Hepatocyte (in vitro differentiated cells): ENCODE measurements at regions not wholly inside any gene's neighbourhood (a gene's known extent, or its start where the extent isn't known, plus 50 kb on each side); places are given as distances from the start of the nearest gene placed in this dataset.

Source experiments
- DNase-seq: peaks from one replicate; pipeline ENCODE4 v3.0.0-alpha.2; 2016; ENCODE audit warnings: low spot score
- H2AFZ ChIP-seq: fragments of 200-600 bp; sonication (generic); 2 replicates; pipeline ENCODE4 v1.6.0; 2016; ENCODE audit warnings: antibody characterized with exemption, mild to moderate bottlenecking
- H3K27ac ChIP-seq: fragments of 200-600 bp; sonication (generic); 2 replicates; pipeline ENCODE4 v1.5.1; 2016; ENCODE audit warnings: mild to moderate bottlenecking
- H3K27me3 ChIP-seq: fragments of 200-600 bp; sonication (generic); 2 replicates; pipeline ENCODE4 v1.6.1; 2016
- H3K36me3 ChIP-seq: fragments of 200-600 bp; sonication (generic); replicated peaks from 2 replicates; pipeline ENCODE4 v1.5.1; 2016; ENCODE audit warnings: low read depth; ENCODE audit not compliant: insufficient read depth
- H3K4me1 ChIP-seq: fragments of 200-600 bp; sonication (generic); 2 replicates; pipeline ENCODE4 v1.5.1; 2016; ENCODE audit warnings: mild to moderate bottlenecking, moderate library complexity; ENCODE audit not compliant: insufficient read depth
- H3K4me2 ChIP-seq: fragments of 200-600 bp; sonication (generic); 2 replicates; pipeline ENCODE4 v1.6.0; 2016
- H3K4me3 ChIP-seq: fragments of 200-600 bp; sonication (generic); 2 replicates; pipeline ENCODE4 v1.5.1; 2016; ENCODE audit warnings: mild to moderate bottlenecking
- H3K79me2 ChIP-seq: fragments of 200-600 bp; sonication (generic); 2 replicates; pipeline ENCODE4 v1.6.0; 2017; ENCODE audit warnings: mild to moderate bottlenecking
- H3K9me2 ChIP-seq: fragments of 200-600 bp; sonication (generic); replicated peaks from 2 replicates; pipeline ENCODE4 v1.6.0; 2017; ENCODE audit warnings: mild to moderate bottlenecking; ENCODE audit not compliant: insufficient read depth
- H3K9me3 ChIP-seq: fragments of 200-600 bp; sonication (generic); 2 replicates; pipeline ENCODE4 v1.5.1; 2016; ENCODE audit warnings: low read depth, mild to moderate bottlenecking
- H4K20me1 ChIP-seq: fragments of 200-600 bp; sonication (generic); 2 replicates; pipeline ENCODE4 v1.6.0; 2016; ENCODE audit warnings: mild to moderate bottlenecking; ENCODE audit not compliant: insufficient read depth, poor library complexity, severe bottlenecking
- CTCF ChIP-seq: fragments of 200-600 bp; sonication (generic); IDR thresholded peaks from 2 replicates; pipeline ENCODE4 v1.5.1; 2016; ENCODE audit warnings: antibody characterized with exemption, mild to moderate bottlenecking; ENCODE audit not compliant: poor library complexity
- EZH2 ChIP-seq: fragments of 200-600 bp; sonication (generic); IDR thresholded peaks from 2 replicates; pipeline ENCODE4 v1.6.1; 2016; ENCODE audit warnings: antibody characterized with exemption, mild to moderate bottlenecking, borderline replicate concordance
- EZH2phosphoT487 ChIP-seq: fragments of 200-600 bp; sonication (generic); IDR thresholded peaks from one replicate; pipeline ENCODE4 v1.6.1; 2018; ENCODE audit warnings: antibody characterized with exemption, mild to moderate bottlenecking, low read depth, moderate library complexity; ENCODE audit not compliant: unreplicated experiment, severe bottlenecking
- WGBS: methylation state at CpG from one replicate; pipeline ENCODE4 v1.1.6; 2016; ENCODE audit warnings: low lambda C conversion rate; ENCODE audit errors: missing lambda C conversion rate; 5-methylcytosine and 5-hydroxymethylcytosine counted together

GRCh38 chr1:73042403-73042802 is 760.1 kb upstream of the NEGR1 start:
- Histone ChIP-seq H3K79me2 (no peaks in the 10 kb centered on the region), H3K9me3 (no peaks in the 10 kb centered on the region), H3K9me2 (no peaks in the 10 kb centered on the region), H2AFZ (no peak overlapping the region), H3K4me2 (no peak overlapping the region), H3K27me3 (no peaks in the 10 kb centered on the region), H3K4me3 (no peak overlapping the region), H3K4me1 (no peaks in the 10 kb centered on the region), H3K36me3 (no peaks in the 10 kb centered on the region), H3K27ac (no peak overlapping the region), H4K20me1 (no peaks in the 10 kb centered on the region)
- no peak for DNase-seq
- TF ChIP-seq EZH2phosphoT487 (no peak), CTCF (no peak), EZH2 (no peak)
- WGBS: 97% methylated on average over 1 of the region's 1 CpG

DNA sequence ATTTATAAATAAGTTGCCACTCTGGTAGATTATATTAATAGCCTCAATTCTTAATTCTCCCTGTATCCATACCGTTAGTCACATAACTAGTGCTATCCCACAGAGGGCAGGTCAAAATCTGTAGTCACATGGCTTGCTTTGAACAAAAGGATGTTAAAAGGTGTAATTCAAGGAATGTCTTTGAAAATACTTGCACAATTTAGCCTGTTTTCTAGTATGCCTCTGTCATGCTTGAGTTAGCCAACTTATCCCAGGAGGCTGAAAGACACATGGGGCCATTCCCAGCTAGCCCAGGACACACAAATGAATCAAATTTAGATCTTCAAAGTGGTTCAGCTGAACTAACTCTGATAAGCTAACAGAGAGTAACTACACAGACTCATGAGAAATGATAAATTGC is 758.5 kb upstream of the NEGR1 start:
- no peak overlapping the region for H3K27ac ChIP-seq
- H3K79me2 ChIP-seq: no peaks in the 10 kb centered on the region
- TF ChIP-seq EZH2 (no peak), EZH2phosphoT487 (no peak), CTCF (no peak)
- H3K4me3 ChIP-seq: no peak overlapping the region
- H3K36me3 ChIP-seq: no peaks in the 10 kb centered on the region
- H3K9me3 ChIP-seq: no peaks in the 10 kb centered on the region
- no peaks in the 10 kb centered on the region for H3K27me3 ChIP-seq
- no peaks in the 10 kb centered on the region for H3K4me1 ChIP-seq
- no peak overlapping the region for H3K4me2 ChIP-seq
- WGBS: 89% methylated on average over 1 of the region's 1 CpG
- no peaks in the 10 kb centered on the region for H3K9me2 ChIP-seq
- no peaks in the 10 kb centered on the region for H4K20me1 ChIP-seq
- no peak overlapping the region for H2AFZ ChIP-seq
- no peak for DNase-seq

DNA sequence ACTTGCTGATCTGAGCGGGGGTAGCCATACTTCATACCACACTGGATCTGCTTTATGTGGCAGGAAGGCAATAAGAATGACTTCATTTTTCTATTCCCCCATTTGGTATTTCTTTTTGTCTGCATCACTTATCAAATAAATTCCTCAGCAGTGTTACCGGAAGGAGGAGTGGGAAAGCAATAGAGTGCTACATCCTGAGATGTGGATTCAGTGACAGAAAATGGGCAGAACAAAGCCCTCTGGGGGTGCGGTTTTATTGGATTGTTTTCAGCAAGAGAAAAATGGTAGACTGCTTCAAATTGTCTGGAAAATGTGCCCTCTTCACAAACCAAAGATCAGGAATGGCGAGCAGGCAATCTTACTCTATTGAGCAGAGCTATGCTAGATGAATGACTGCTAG is 751.9 kb upstream of the NEGR1 start:
- TF ChIP-seq EZH2phosphoT487: no peak
- TF ChIP-seq EZH2: no peak
- no peak for TF ChIP-seq CTCF
- H3K27me3 ChIP-seq: no peaks in the 10 kb centered on the region
- DNase-seq: no peak
- no peaks in the 10 kb centered on the region for H3K9me3 ChIP-seq
- H4K20me1 ChIP-seq: no peaks in the 10 kb centered on the region
- 85% methylated on average over 4 of the region's 4 CpGs for WGBS
- H3K4me3 ChIP-seq: no peak overlapping the region
- H3K4me2 ChIP-seq: no peak overlapping the region
- H3K4me1 ChIP-seq: no peaks in the 10 kb centered on the region
- no peak overlapping the region for H2AFZ ChIP-seq
- H3K79me2 ChIP-seq: no peaks in the 10 kb centered on the region
- no peaks in the 10 kb centered on the region for H3K9me2 ChIP-seq
- no peak overlapping the region for H3K27ac ChIP-seq
- no peaks in the 10 kb centered on the region for H3K36me3 ChIP-seq

DNA sequence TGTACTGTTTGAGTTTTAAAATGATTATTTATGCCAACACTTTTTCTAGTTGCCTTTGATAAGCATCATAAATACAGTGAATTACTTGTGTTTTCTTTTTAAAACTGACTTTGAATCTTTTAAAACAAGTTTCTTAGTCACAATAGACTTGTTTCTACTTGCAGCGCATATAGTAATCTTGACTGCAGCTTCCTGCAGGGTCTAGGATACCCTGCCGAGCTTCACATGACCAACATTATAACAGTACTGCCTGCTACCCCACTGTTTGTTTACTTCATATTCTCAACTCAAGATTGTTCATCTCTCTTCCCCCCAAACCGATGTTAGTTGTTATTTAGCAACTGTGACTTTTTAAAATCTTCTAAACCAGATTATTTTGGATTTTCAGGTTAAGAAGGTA is 751.3 kb upstream of the NEGR1 start:
- Histone ChIP-seq H3K36me3 (no peaks in the 10 kb centered on the region), H3K4me2 (no peak overlapping the region), H3K9me2 (no peaks in the 10 kb centered on the region), H3K9me3 (no peaks in the 10 kb centered on the region), H3K4me3 (no peak overlapping the region), H4K20me1 (no peaks in the 10 kb centered on the region), H2AFZ (no peak overlapping the region), H3K27me3 (no peaks in the 10 kb centered on the region), H3K79me2 (no peaks in the 10 kb centered on the region), H3K4me1 (no peaks in the 10 kb centered on the region), H3K27ac (no peak overlapping the region)
- 40% methylated on average over 3 of the region's 3 CpGs for WGBS
- TF ChIP-seq EZH2phosphoT487 (no peak), EZH2 (no peak), CTCF (no peak)
- DNase-seq: no peak
